ENCODE measurements at regions not wholly inside any gene's neighbourhood (a gene's known extent, or its start where the extent isn't known, plus 50 kb on each side); places are given as distances from the start of the nearest gene placed in this dataset.

- no peak for DNase-seq
Measured at GRCh38 chr20:50408526-50409364, 101.4 kb upstream of the PTPN1 start.

DNA sequence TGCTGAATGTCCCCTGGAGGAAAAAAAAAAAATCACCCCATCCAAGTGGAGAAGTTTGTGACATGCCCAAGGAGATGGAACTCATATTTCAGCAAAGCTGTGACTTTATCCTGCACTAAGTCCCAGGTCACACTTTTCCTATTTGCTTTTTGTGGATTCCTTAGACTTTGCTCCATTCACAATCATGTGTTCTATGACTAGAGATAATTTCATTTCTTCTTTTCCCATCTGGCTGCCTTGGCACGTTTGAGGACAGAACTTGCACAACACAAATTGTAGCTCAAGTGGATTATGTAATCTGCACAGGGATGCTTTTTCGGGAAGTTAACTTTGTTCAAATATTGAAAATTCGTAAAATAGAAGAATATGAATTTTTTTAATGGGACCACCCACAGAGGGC lies 100.7 kb upstream of the PTPN1 start:
- no peak for DNase-seq

GRCh38 chr20:50410343-50410742 lies 99.8 kb upstream of the PTPN1 start:
- no peak for DNase-seq

- no peak for DNase-seq
Measured at GRCh38 chr20:50412069-50412468, 98.1 kb upstream of the PTPN1 start.

GRCh38 chr20:50412499-50412898 lies 97.7 kb upstream of the PTPN1 start:
- DNase-seq: no peak

GRCh38 chr20:50413088-50413500 lies 97.1 kb upstream of the PTPN1 start:
- peak; percentile 14 for DNase-seq

- DNase-seq: no peak
Measured at GRCh38 chr20:50415021-50415515, 95.1 kb upstream of the PTPN1 start.

DNA sequence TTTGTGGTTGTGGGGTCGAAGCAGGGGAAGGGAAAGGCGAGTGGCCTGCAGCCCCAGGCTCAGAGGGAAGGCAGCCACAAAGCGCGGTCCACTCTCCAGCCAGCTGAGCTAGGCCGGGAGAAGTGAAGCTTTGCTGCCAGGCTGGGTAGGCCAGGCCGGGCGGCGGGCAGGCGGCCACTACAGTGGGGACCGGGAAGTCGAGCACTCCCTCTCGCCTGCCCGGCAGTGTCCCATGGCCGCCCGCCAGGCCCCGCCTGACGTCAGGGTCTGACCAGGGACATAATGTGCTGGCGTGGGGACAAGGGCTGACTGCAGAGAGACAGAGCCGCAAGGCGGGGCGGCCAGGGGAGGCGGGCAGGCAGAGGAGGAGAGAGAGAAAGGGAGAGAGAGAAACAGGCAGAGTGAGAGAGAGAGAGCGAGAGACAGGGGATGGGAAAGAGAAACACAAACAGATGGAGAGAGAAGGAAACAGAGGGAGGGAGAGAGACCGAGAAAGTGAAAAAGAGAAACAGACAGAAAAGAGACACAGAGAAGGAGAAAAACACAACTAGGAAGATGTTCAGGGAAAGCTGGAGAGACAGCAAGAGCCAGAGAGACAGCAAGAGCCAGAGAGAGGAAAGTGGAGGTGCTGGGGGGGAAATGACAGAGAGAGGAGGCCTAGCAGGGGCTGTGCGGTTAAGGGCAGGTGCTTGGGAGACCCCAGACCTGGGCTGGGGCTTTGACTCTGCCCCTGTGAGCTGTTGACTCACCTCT lies 94.5 kb upstream of the PTPN1 start:
- DNase-seq: peak; percentile 73

GRCh38 chr20:50416269-50417022 lies 93.7 kb upstream of the PTPN1 start:
- DNase-seq: no peak

DNA sequence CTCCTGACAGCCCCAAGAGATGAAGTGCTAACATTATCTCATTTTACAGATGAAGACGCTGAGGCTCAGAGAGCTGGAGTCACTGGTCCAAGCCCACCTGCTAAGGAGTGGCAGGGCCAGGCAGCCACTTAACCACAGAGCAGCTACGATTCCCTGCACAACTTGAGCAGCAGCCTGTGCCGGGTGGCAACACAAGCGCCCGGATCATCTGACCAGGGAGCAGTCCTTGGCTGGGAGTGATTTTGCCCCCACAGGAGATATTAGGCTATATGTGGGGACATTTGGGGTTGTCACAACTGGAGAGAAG lies 93.2 kb upstream of the PTPN1 start:
- no peak for DNase-seq

- DNase-seq: no peak
Measured at GRCh38 chr20:50417484-50418235, 92.5 kb upstream of the PTPN1 start.

- no peak for DNase-seq
Measured at GRCh38 chr20:50418890-50419642, 91.1 kb upstream of the PTPN1 start.

DNA sequence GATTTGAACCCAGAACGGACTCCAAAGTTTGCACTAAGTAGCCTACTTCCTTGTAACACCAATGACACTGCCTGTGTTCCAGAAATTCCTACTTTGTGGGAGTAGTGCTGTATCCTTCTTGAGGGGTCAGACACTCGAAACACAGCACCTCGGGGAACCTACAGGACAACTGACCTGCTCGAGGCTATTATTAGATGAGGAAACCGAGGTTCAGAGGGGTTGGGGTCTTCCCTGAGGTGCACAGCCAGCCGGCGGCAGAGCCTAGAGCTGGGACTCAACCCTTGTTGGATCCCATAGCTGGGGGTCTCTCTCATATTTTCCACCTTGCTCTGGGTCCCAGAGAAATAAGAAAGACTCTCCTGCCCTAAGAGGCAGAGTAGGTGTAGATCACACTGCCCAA lies 89.8 kb upstream of the PTPN1 start:
- no peak for DNase-seq

GRCh38 chr20:50421356-50422340 lies 88.5 kb upstream of the PTPN1 start:
- DNase-seq: no peak

- DNase-seq: no peak
Measured at GRCh38 chr20:50423758-50424157, 86.4 kb upstream of the PTPN1 start.

DNA sequence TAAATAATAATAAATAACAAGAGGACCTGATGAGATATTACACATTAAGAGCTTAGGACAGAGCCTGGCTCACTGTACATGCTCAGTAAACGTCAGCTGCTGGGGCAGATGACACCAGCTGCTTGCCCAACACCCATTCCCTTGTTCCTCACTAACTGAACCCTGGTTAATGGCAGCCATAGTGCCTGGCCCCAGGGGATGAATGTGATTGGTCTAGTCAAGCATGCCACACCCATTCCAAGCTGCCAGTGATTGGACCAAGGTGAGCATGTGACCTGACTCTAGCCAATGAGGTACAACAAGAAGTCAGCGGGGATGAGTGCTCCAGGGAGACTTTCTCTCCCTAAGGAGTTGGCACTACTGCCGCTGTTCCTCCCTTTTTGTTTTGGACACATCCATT lies 85.1 kb upstream of the PTPN1 start:
- no peak for DNase-seq

- DNase-seq: no peak
Measured at GRCh38 chr20:50426866-50427718, 83.1 kb upstream of the PTPN1 start.

- DNase-seq: no peak
Measured at GRCh38 chr20:50427719-50428083, 82.5 kb upstream of the PTPN1 start.

DNA sequence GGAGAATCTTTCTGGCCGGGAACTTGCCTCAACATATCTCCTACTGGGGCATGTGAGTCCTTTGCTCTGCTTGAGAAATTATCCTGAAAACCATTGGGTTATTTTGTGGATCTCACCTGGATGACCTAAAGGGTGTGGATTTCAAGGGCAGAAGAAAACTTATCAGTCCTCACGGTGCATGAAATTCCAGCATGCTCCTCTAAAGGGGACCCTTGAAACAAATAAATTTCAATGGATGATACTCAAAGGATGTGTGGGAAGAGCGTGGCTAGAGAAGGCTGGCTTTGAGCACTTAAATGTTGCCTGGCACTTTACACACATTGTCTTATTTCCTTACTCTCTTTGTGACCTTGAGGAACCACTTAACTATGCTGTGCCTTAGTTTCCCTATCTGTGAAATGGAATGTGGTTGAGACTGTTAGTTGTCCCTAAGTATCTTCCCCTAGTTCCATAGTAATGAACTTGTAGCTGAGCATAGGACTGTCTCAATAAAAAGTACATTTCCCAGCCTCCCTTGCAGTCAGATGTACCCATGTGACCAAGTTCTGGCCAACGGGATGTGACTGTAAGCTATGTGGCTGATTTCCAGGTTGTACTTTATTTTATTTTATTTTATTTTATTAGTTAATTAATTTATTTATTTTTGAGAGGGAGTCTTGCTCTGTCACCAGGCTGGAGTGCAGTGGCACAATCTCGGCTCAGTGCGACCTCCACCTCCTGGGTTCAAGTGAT lies 81.9 kb upstream of the PTPN1 start:
- no peak for DNase-seq
